ENCODE measurements at regions not wholly inside any gene's neighbourhood (a gene's known extent, or its start where the extent isn't known, plus 50 kb on each side); places are given as distances from the start of the nearest gene placed in this dataset.
"Not testable (repeated sequence)": the region's sequence is repeated elsewhere in the genome, so short reads cannot be mapped to it uniquely, and the experiment has no call there.

GRCh38 chr3:168779970-168780645, 684.4 kb upstream of the GOLIM4 start:
- DNase-seq (ENCODE audit: low read depth in 2 of 2) = not testable (repeated sequence)

GRCh38 chr3:168753724-168754123, 658.0 kb upstream of the GOLIM4 start:
- no peak for DNase-seq (ENCODE audit: low read depth in 2 of 2)

- DNase-seq (ENCODE audit: low read depth in 2 of 2) = no peak
Observed at GRCh38 chr3:168752339-168752738, 656.6 kb upstream of the GOLIM4 start.

- DNase-seq (ENCODE audit: low read depth in 2 of 2) = no peak
Observed at GRCh38 chr3:168747697-168748096, 652.0 kb upstream of the GOLIM4 start.

GRCh38 chr3:168738527-168739325, 643.0 kb upstream of the GOLIM4 start:
- DNase-seq (ENCODE audit: low read depth in 2 of 2) = no peak

GRCh38 chr3:168736202-168736601, 640.5 kb upstream of the GOLIM4 start:
- DNase-seq (ENCODE audit: low read depth in 2 of 2) = no peak

- DNase-seq (ENCODE audit: low read depth in 2 of 2) = no peak
Observed at GRCh38 chr3:168730073-168730472, 634.3 kb upstream of the GOLIM4 start.

GRCh38 chr3:168722091-168722490, 626.4 kb upstream of the GOLIM4 start:
- no peak for DNase-seq (ENCODE audit: low read depth in 2 of 2)

GRCh38 chr3:168714609-168715240, 619.0 kb upstream of the GOLIM4 start:
- no peak for DNase-seq (ENCODE audit: low read depth in 2 of 2)

GRCh38 chr3:168709073-168709472, 613.3 kb upstream of the GOLIM4 start:
- DNase-seq (ENCODE audit: low read depth in 2 of 2) = no peak

GRCh38 chr3:168707900-168708299, 612.2 kb upstream of the GOLIM4 start:
- no peak for DNase-seq (ENCODE audit: low read depth in 2 of 2)

- no peak for DNase-seq (ENCODE audit: low read depth in 2 of 2)
Observed at GRCh38 chr3:168705412-168705811, 609.7 kb upstream of the GOLIM4 start.

GRCh38 chr3:168696051-168696450, 600.3 kb upstream of the GOLIM4 start:
- no peak for DNase-seq (ENCODE audit: low read depth in 2 of 2)

- no peak for DNase-seq (ENCODE audit: low read depth in 2 of 2)
Observed at GRCh38 chr3:168693870-168694269, 598.1 kb upstream of the GOLIM4 start.

GRCh38 chr3:168688267-168688666, 592.5 kb upstream of the GOLIM4 start:
- no peak for DNase-seq (ENCODE audit: low read depth in 2 of 2)

GRCh38 chr3:168684519-168684918, 588.8 kb upstream of the GOLIM4 start:
- DNase-seq (ENCODE audit: low read depth in 2 of 2) = no peak

- no peak for DNase-seq (ENCODE audit: low read depth in 2 of 2)
Observed at GRCh38 chr3:168678730-168679129, 583.0 kb upstream of the GOLIM4 start.

GRCh38 chr3:168671091-168671490, 575.4 kb upstream of the GOLIM4 start:
- no peak for DNase-seq (ENCODE audit: low read depth in 2 of 2)

- not testable (repeated sequence) for DNase-seq (ENCODE audit: low read depth in 2 of 2)
Observed at GRCh38 chr3:168660879-168661657, 565.3 kb upstream of the GOLIM4 start.

- no peak for DNase-seq (ENCODE audit: low read depth in 2 of 2)
Observed at GRCh38 chr3:168659015-168659414, 563.3 kb upstream of the GOLIM4 start.

GRCh38 chr3:168655611-168656010, 559.9 kb upstream of the GOLIM4 start:
- DNase-seq (ENCODE audit: low read depth in 2 of 2) = no peak

- DNase-seq (ENCODE audit: low read depth in 2 of 2) = no peak
Observed at GRCh38 chr3:168654700-168655099, 559.0 kb upstream of the GOLIM4 start.

Data from activated CD4-positive, alpha-beta T cell treated with anti-CD3 and anti-CD28 coated beads for 24 hours (primary cell).